ENCODE measurements at regions not wholly inside any gene's neighbourhood (a gene's known extent, or its start where the extent isn't known, plus 50 kb on each side); places are given as distances from the start of the nearest gene placed in this dataset.

- no peak for TF ChIP-seq EZH2 (IDR thresholded peaks at IDR 0.05; ENCODE audit: insufficient read depth, poor library complexity, severe bottlenecking)
- TF ChIP-seq EZH2phosphoT487 (IDR thresholded peaks at IDR 0.05; ENCODE audit: insufficient read depth, low read depth): no peak
Observed at GRCh38 chr2:216283038-216283900, 89.0 kb downstream of the MARCHF4 start.
